ENCODE measurements at regions not wholly inside any gene's neighbourhood (a gene's known extent, or its start where the extent isn't known, plus 50 kb on each side); places are given as distances from the start of the nearest gene placed in this dataset.

- TF ChIP-seq CTCF (IDR thresholded peaks at IDR 0.05) = no peak
- no peak for TF ChIP-seq POLR2AphosphoS5 (IDR thresholded peaks at IDR 0.05)
Observed at GRCh38 chr18:1034971-1035370, 130.3 kb downstream of the ADCYAP1 start.

All from breast epithelium (tissue), 3 donors.